ENCODE measurements at regions not wholly inside any gene's neighbourhood (a gene's known extent, or its start where the extent isn't known, plus 50 kb on each side); places are given as distances from the start of the nearest gene placed in this dataset.

DNA sequence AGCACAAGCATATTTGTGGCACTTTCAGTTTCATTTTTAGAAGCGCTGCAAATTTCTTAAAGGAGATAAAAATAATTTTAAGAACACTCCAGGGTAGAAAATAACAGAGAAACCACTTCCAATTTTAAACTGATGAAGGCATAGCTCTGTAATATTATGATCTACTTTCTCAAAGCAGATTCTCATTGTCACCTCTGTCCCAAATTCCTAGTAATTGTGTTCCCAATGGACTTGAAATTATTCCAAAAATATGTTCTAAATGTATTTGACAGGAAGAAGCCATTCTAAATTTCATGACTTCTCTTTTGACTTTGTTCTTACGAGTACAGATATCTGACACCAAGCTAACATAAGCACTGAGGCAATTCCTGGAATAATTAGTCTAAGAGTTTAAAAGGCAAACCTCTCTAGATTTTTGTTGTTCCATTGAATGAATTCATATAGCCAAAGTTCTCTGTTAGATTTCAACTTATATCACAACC lies 140.2 kb upstream of the CARMIL1 start:
- POLR2A ChIA-PET (ENCODE audit: partially characterized antibody): no interaction called here
- H3K4me3 ChIP-seq (ENCODE audit: extremely low read depth in 1 of 4, insufficient read depth in 2 of 4, low read depth in 3 of 4, low read length in 4 of 4): no peak overlapping the region
- no peak for FAIRE-seq
- no peak for TF ChIP-seq SIN3A (conservative IDR thresholded peaks at IDR 0.05 in 1 of 2, IDR thresholded peaks at IDR 0.05 in 1 of 2; ENCODE audit: low read depth in 1 of 2, low read length in 2 of 2)
- no peak for TF ChIP-seq ASH2L (IDR thresholded peaks at IDR 0.05; ENCODE audit: low read length)
- no peak for TF ChIP-seq CBX5 (IDR thresholded peaks at IDR 0.05; ENCODE audit: low read depth, low read length)
- TF ChIP-seq HDAC2 (IDR thresholded peaks at IDR 0.05; ENCODE audit: borderline replicate concordance in 1 of 2, low read depth in 2 of 2, low read length in 2 of 2): no peak
- no peak for TF ChIP-seq KDM1A (IDR thresholded peaks at IDR 0.05; ENCODE audit: borderline replicate concordance, low read length)
- no peak for TF ChIP-seq TEAD4 (IDR thresholded peaks at IDR 0.05; ENCODE audit: low read depth, low read length)
- TF ChIP-seq FOSL1 (IDR thresholded peaks at IDR 0.05; ENCODE audit: insufficient read depth, low read depth, low read length): no peak
- TF ChIP-seq EZH2 (IDR thresholded peaks at IDR 0.05; ENCODE audit: low read depth, low read length, severe bottlenecking): no peak
- no peak for TF ChIP-seq GTF2F1 (IDR thresholded peaks at IDR 0.05; ENCODE audit: borderline replicate concordance, low read depth, low read length)
- TF ChIP-seq NRF1 (IDR thresholded peaks at IDR 0.05; ENCODE audit: low read depth, low read length): no peak
- TF ChIP-seq POLR2AphosphoS5 (IDR thresholded peaks at IDR 0.05; ENCODE audit: low read depth, low read length): no peak

More for the DNA sequence above, 140.2 kb upstream of the CARMIL1 start:
- H3K4me2 ChIP-seq (ENCODE audit: insufficient read depth in 1 of 2, low read depth in 2 of 2, low read length in 2 of 2): no peak overlapping the region
- no peak overlapping the region for H3K27ac ChIP-seq (ENCODE audit: low read depth, low read length)
- CTCF ChIA-PET (ENCODE audit: partially characterized antibody): no interaction called here
- no peaks in the 10 kb centered on the region for H3K4me1 ChIP-seq (replicated peaks in 1 of 4; ENCODE audit: control insufficient read depth in 3 of 4, insufficient read depth in 4 of 4, low read length in 3 of 4)
- H3K79me1 ChIP-seq (ENCODE audit: low read depth, low read length): no peaks in the 10 kb centered on the region
- no peak overlapping the region for H2AK5ac ChIP-seq (ENCODE audit: low read depth, low read length)
- WGBS, 2 experiments (ENCODE audit: extremely low coverage in 1 of 2, insufficient coverage in 1 of 2, insufficient read length in 1 of 2, insufficient replicate concordance in 2 of 2, low coverage in 1 of 2, low lambda C conversion rate in 2 of 2, missing lambda C conversion rate in 1 of 2): 92% methylated on average over 2 of the region's 2 CpGs; no CpG with 5 or more reads in 1 of the 2 experiments
- DNase-seq (ENCODE audit: low read depth in 1 of 2, low spot score in 2 of 2): no peak
- H2BK120ac ChIP-seq (replicated peaks; ENCODE audit: low read depth, low read length): no peak overlapping the region
- no peaks in the 10 kb centered on the region; a peak in 1 of 8 replicates for H3K36me3 ChIP-seq (ENCODE audit: control insufficient read depth in 2 of 4, insufficient read depth in 4 of 4, low read length in 3 of 4)
- no peaks in the 10 kb centered on the region for H3K79me2 ChIP-seq (ENCODE audit: control insufficient read depth in 1 of 2, insufficient read depth in 2 of 2, low read length in 2 of 2)
- H3K9ac ChIP-seq (replicated peaks in 1 of 4; ENCODE audit: extremely low read depth in 1 of 4, low read depth in 3 of 4, low read length in 3 of 4): no peak overlapping the region
- no peak overlapping the region for H2BK20ac ChIP-seq (ENCODE audit: low read length)
- H3K23me2 ChIP-seq (ENCODE audit: low read depth, low read length): no peaks in the 10 kb centered on the region; the same call in 1 of the 2 replicates
- no peak overlapping the region for H3K56ac ChIP-seq (replicated peaks; ENCODE audit: insufficient read length, low read depth, low read length)
- H2BK5ac ChIP-seq (ENCODE audit: low read depth, low read length): no peak overlapping the region
- no peaks in the 10 kb centered on the region for H3K27me3 ChIP-seq (replicated peaks in 1 of 4; ENCODE audit: control insufficient read depth in 3 of 4, extremely low read depth in 1 of 4, insufficient read depth in 3 of 4, low read length in 3 of 4)
- no peak overlapping the region for H4K91ac ChIP-seq (replicated peaks; ENCODE audit: insufficient read length, low read length)
- H4K5ac ChIP-seq (ENCODE audit: insufficient read length, low read depth, low read length): no peak overlapping the region
- H4K8ac ChIP-seq (ENCODE audit: extremely low read depth, insufficient read depth, low read length): no peak overlapping the region
- no peak overlapping the region for H3K4ac ChIP-seq (replicated peaks; ENCODE audit: insufficient read length, low read depth, low read length)
- H3K14ac ChIP-seq (ENCODE audit: insufficient read length): no peak overlapping the region
- H3K23ac ChIP-seq (ENCODE audit: insufficient read length): no peak overlapping the region
- H3K18ac ChIP-seq (ENCODE audit: extremely low read depth, low read length): no peak overlapping the region
- no peaks in the 10 kb centered on the region for H4K20me1 ChIP-seq (replicated peaks in 1 of 2; ENCODE audit: control insufficient read depth in 1 of 2, insufficient read depth in 2 of 2, low read length in 2 of 2)
- H3K9me3 ChIP-seq (ENCODE audit: insufficient read depth in 2 of 2, low read depth in 1 of 2, low read length in 1 of 2): peaks cover 10% of the 10 kb centered on the region in 2 experiments; a peak in 2 of 4 replicates
- H2BK15ac ChIP-seq (ENCODE audit: low read length): no peak overlapping the region
- no peak overlapping the region for H2AFZ ChIP-seq (ENCODE audit: low read length)
- no peak overlapping the region for H2BK12ac ChIP-seq (ENCODE audit: low read depth, low read length)

All from H1 (cell line).